GM12873 (cell line): ENCODE measurements at regions not wholly inside any gene's neighbourhood (a gene's known extent, or its start where the extent isn't known, plus 50 kb on each side); places are given as distances from the start of the nearest gene placed in this dataset.

Experiments
- TF ChIP-seq, protein P1 (sequence below): IDR thresholded peaks from 2 replicates; pipeline ENCODE4 v1.5.1; 2012; ENCODE audit warnings: low read depth, mild to moderate bottlenecking, moderate library complexity, low read length, control low read depth; ENCODE audit not compliant: insufficient read depth; ENCODE audit errors: missing control alignments

DNA sequence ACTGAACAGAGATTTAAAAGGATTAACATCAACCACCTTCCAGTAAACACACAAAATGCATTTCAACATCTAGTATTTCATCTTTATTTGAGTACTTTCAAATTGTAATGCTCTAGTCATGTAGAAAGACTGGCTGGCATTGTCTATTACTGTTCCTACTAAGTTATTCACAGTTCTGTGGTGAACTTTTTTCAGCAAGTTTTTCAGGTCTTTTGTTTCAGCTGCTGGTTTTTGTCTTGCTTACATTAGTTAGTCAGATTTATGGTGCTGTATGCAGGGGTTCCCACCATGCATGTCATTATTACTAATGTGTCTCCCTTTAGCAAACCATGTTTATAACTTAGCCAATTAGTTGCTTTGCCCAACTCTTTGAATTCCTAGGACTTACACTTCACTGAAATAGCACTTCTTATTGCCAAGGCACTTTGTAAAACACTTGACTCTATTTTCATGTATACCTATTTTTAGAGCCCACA is 253.4 kb upstream of the KITLG start:
- TF ChIP-seq, protein P1, sequence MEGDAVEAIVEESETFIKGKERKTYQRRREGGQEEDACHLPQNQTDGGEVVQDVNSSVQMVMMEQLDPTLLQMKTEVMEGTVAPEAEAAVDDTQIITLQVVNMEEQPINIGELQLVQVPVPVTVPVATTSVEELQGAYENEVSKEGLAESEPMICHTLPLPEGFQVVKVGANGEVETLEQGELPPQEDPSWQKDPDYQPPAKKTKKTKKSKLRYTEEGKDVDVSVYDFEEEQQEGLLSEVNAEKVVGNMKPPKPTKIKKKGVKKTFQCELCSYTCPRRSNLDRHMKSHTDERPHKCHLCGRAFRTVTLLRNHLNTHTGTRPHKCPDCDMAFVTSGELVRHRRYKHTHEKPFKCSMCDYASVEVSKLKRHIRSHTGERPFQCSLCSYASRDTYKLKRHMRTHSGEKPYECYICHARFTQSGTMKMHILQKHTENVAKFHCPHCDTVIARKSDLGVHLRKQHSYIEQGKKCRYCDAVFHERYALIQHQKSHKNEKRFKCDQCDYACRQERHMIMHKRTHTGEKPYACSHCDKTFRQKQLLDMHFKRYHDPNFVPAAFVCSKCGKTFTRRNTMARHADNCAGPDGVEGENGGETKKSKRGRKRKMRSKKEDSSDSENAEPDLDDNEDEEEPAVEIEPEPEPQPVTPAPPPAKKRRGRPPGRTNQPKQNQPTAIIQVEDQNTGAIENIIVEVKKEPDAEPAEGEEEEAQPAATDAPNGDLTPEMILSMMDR = no peak

DNA sequence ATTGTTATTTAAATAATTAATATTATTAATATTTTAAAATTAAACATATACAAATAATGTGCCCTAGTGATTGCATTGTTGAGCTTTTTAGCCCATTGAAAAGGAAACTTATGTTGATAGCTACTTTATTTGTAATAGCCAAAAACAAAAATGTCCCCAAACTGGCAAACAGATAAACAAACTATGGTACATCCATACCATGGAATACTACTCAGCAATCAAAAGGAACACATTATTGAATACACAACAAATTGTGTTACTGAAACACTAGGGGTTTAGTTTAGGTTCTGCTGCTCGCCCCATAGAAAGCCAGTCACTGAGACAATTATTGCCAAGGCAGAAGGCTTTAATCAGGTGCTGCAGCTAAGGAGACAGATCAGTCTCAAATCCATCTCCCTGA is 239.7 kb upstream of the KITLG start:
- TF ChIP-seq, protein P1 = no peak

DNA sequence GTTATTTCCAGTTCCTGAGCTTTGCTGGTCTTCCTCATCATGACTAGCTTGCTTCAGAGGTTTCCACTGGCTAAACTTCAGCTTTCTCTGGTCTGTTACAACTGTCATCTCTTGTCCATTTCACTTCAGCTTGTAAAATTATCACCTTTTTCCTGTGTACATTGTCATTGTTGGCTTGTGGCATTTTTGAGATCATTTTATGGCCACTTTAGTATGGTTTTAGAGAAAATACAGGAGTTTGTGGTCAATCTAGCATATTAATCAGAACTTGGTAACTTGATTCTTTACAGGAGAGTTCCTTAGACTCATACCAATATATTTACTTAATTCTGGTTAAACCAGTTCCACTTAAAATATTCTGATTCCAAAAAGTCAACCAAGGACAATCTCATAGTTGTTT is 235.9 kb upstream of the KITLG start:
- TF ChIP-seq, protein P1 = no peak

DNA sequence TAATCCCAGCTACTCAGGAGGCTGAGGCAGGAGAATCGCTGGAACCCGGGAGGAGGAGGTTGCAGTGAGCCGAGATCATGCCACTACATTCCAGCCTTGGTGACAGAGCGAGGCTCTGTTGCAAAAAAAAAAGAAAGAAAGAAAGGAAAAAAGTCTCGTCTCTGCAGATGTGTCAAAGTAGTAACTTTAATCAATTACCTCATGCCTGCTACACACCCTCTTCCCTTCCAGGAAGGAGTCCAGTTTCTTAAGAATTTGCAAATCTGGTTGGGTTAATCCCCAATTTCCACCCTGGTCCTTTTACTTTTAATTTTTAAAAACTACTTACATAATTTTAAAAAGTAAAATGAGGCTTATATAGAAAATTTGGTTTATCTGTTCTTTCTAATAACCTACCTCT is 234.5 kb upstream of the KITLG start:
- TF ChIP-seq, protein P1 = no peak

- TF ChIP-seq, protein P1 = no peak
Measured at GRCh38 chr12:88812610-88813009, 232.3 kb upstream of the KITLG start.

GRCh38 chr12:88810806-88811205 is 230.5 kb upstream of the KITLG start:
- TF ChIP-seq, protein P1 = no peak

DNA sequence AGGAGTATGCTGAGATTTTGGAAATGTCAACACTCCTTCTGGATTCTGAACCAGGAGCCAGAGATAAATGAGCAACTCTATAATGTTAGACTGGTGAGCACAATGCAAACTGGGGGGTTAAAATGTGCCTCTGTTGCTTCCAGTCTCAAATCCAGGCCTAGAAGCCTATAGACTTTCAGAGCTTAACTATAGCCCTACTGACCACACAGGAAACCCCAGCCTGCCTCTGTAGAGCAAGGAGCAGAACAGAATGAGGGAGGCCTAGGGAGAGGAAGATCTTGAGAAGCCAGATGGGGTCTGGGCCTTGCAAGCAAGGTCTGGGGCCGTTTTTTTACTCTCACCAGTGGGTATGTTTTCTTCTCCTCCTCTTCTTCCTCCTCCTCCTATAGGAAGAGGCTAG is 225.4 kb upstream of the KITLG start:
- TF ChIP-seq, protein P1 = no peak
